A549 (cell line): ENCODE measurements at regions not wholly inside any gene's neighbourhood (a gene's known extent, or its start where the extent isn't known, plus 50 kb on each side); places are given as distances from the start of the nearest gene placed in this dataset.
"Not testable (repeated sequence)": the region's sequence is repeated elsewhere in the genome, so short reads cannot be mapped to it uniquely, and the experiment has no call there.

Experiments
- BHLHE40 ChIP-seq: IDR thresholded peaks from 2 replicates; pipeline ENCODE4 v1.6.1; 2012; ENCODE audit warnings: low read depth, low read length, inconsistent platforms
- EP300 ChIP-seq, 2 experiments: fragments of >200 bp; sonication (Bioruptor Twin); formaldehyde crosslinking; IDR thresholded peaks; 2 replicates in 1 of 2; 3 replicates in 1 of 2; pipeline ENCODE4 v1.6.1; 2016 to 2017
- JUNB ChIP-seq: fragments of >200 bp; sonication (Bioruptor Twin); formaldehyde crosslinking; IDR thresholded peaks from 2 replicates; pipeline ENCODE4 v1.6.1; 2016
- MAZ ChIP-seq: fragments of 150-350 bp; IDR thresholded peaks from 2 replicates; pipeline ENCODE4 v1.6.1; 2014; ENCODE audit warnings: antibody characterized with exemption, low read depth, low read length, borderline replicate concordance
- MYC ChIP-seq: IDR thresholded peaks from 2 replicates; pipeline ENCODE4 v1.6.1; 2012; ENCODE audit warnings: mild to moderate bottlenecking, inconsistent platforms, low read length, improper control_type of control experiment, borderline replicate concordance
- NR3C1 ChIP-seq: fragments of >200 bp; sonication (Bioruptor Twin); formaldehyde crosslinking; IDR thresholded peaks from 3 replicates; pipeline ENCODE4 v1.6.1; 2017
- POLR2A ChIP-seq: IDR thresholded peaks from 2 replicates; pipeline ENCODE4 v1.6.1; 2012; ENCODE audit warnings: mild to moderate bottlenecking, low read length
- RAD21 ChIP-seq, 2 experiments: fragments of >200 bp in 1 of 2; sonication (Bioruptor Twin) in 1 of 2; formaldehyde crosslinking in 1 of 2; IDR thresholded peaks in 1 of 2; conservative IDR thresholded peaks in 1 of 2; 2 replicates in 1 of 2; 3 replicates in 1 of 2; pipeline ENCODE4 v1.6.1; 2012 to 2018; ENCODE audit warnings: inconsistent platforms in 1 of 2
- SMC3 ChIP-seq: fragments of >200 bp; sonication (Bioruptor Twin); formaldehyde crosslinking; IDR thresholded peaks from 3 replicates; pipeline ENCODE4 v1.6.1; 2018; ENCODE audit warnings: inconsistent platforms
- ZFP36 ChIP-seq: fragments of 450-650 bp; IDR thresholded peaks from 2 replicates; pipeline ENCODE4 v1.6.1; 2014; ENCODE audit warnings: borderline replicate concordance; ENCODE audit not compliant: partially characterized antibody
- TF ChIP-seq, protein P1 (sequence below): fragments of >200 bp; sonication (Bioruptor Twin); formaldehyde crosslinking; IDR thresholded peaks from 3 replicates; pipeline ENCODE4 v1.5.1; 2016
- TF ChIP-seq, protein P2 (sequence below): fragments of 200-600 bp; sonication (generic); IDR thresholded peaks from 2 replicates; pipeline ENCODE4 v1.6.1; 2016; ENCODE audit warnings: antibody characterized with exemption, mild to moderate bottlenecking, moderate library complexity
- TF ChIP-seq, protein P3 (sequence below): IDR thresholded peaks from 2 replicates; pipeline ENCODE4 v1.6.1; 2012
- TF ChIP-seq, protein P4 (sequence below): fragments of 150-350 bp; IDR thresholded peaks from 2 replicates; pipeline ENCODE4 v1.6.1; 2014; ENCODE audit warnings: low read depth, mild to moderate bottlenecking, low read length

DNA sequence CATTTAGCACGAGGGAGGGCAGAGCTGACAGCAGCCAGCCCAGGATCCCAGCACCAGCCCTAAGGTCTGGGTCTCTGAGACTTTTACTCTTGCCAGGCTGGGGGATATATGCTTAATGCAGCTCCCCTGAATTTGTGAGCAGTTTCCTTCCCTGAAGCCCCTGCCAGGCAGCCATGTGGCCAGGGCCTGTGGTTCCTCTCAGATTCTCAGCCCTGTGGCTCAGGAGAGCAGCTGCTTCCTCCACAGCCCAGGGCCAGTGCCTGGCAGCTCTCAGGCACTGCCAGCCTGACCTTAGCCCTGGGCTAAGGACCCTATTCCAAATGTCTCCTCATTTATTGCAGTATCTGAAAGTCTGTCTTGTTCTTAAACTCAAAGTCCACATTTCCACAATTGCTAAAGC lies 1525.3 kb downstream of the RPIA start:
- TF ChIP-seq JUNB; EP300 (IDR thresholded peaks at IDR 0.05); RAD21 (conservative IDR thresholded peaks at IDR 0.05 in 1 of 2, IDR thresholded peaks at IDR 0.05 in 1 of 2); SMC3; BHLHE40; MAZ; MYC; NR3C1; POLR2A; ZFP36: not testable (repeated sequence)
- TF ChIP-seq, protein P1, sequence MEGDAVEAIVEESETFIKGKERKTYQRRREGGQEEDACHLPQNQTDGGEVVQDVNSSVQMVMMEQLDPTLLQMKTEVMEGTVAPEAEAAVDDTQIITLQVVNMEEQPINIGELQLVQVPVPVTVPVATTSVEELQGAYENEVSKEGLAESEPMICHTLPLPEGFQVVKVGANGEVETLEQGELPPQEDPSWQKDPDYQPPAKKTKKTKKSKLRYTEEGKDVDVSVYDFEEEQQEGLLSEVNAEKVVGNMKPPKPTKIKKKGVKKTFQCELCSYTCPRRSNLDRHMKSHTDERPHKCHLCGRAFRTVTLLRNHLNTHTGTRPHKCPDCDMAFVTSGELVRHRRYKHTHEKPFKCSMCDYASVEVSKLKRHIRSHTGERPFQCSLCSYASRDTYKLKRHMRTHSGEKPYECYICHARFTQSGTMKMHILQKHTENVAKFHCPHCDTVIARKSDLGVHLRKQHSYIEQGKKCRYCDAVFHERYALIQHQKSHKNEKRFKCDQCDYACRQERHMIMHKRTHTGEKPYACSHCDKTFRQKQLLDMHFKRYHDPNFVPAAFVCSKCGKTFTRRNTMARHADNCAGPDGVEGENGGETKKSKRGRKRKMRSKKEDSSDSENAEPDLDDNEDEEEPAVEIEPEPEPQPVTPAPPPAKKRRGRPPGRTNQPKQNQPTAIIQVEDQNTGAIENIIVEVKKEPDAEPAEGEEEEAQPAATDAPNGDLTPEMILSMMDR: not testable (repeated sequence)
- TF ChIP-seq, protein P2, sequence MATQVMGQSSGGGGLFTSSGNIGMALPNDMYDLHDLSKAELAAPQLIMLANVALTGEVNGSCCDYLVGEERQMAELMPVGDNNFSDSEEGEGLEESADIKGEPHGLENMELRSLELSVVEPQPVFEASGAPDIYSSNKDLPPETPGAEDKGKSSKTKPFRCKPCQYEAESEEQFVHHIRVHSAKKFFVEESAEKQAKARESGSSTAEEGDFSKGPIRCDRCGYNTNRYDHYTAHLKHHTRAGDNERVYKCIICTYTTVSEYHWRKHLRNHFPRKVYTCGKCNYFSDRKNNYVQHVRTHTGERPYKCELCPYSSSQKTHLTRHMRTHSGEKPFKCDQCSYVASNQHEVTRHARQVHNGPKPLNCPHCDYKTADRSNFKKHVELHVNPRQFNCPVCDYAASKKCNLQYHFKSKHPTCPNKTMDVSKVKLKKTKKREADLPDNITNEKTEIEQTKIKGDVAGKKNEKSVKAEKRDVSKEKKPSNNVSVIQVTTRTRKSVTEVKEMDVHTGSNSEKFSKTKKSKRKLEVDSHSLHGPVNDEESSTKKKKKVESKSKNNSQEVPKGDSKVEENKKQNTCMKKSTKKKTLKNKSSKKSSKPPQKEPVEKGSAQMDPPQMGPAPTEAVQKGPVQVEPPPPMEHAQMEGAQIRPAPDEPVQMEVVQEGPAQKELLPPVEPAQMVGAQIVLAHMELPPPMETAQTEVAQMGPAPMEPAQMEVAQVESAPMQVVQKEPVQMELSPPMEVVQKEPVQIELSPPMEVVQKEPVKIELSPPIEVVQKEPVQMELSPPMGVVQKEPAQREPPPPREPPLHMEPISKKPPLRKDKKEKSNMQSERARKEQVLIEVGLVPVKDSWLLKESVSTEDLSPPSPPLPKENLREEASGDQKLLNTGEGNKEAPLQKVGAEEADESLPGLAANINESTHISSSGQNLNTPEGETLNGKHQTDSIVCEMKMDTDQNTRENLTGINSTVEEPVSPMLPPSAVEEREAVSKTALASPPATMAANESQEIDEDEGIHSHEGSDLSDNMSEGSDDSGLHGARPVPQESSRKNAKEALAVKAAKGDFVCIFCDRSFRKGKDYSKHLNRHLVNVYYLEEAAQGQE: not testable (repeated sequence)
- TF ChIP-seq, protein P3, sequence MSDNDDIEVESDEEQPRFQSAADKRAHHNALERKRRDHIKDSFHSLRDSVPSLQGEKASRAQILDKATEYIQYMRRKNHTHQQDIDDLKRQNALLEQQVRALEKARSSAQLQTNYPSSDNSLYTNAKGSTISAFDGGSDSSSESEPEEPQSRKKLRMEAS: not testable (repeated sequence)
- TF ChIP-seq, protein P4, sequence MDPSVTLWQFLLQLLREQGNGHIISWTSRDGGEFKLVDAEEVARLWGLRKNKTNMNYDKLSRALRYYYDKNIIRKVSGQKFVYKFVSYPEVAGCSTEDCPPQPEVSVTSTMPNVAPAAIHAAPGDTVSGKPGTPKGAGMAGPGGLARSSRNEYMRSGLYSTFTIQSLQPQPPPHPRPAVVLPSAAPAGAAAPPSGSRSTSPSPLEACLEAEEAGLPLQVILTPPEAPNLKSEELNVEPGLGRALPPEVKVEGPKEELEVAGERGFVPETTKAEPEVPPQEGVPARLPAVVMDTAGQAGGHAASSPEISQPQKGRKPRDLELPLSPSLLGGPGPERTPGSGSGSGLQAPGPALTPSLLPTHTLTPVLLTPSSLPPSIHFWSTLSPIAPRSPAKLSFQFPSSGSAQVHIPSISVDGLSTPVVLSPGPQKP: not testable (repeated sequence)
